ENCODE measurements at regions not wholly inside any gene's neighbourhood (a gene's known extent, or its start where the extent isn't known, plus 50 kb on each side); places are given as distances from the start of the nearest gene placed in this dataset.

DNA sequence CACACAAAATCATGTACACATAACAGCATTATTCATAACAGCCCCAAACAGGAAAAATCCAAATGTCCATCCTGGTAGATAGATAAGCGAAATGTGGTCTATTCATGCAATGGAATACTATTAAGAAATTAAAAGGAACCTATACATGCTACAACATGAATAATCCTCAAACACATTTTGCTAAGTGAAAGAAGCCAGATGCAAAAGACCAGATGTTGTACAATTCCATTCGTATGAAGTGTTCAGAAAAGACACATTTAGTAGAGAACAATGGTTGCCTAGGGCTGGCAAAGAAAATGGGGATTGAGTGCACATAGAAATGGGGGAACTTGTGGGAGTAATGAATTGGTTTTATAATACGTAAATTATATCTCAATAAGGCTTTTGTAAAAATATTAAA is 182.3 kb downstream of the EBLN2 start:
- TF ChIP-seq, protein P1, sequence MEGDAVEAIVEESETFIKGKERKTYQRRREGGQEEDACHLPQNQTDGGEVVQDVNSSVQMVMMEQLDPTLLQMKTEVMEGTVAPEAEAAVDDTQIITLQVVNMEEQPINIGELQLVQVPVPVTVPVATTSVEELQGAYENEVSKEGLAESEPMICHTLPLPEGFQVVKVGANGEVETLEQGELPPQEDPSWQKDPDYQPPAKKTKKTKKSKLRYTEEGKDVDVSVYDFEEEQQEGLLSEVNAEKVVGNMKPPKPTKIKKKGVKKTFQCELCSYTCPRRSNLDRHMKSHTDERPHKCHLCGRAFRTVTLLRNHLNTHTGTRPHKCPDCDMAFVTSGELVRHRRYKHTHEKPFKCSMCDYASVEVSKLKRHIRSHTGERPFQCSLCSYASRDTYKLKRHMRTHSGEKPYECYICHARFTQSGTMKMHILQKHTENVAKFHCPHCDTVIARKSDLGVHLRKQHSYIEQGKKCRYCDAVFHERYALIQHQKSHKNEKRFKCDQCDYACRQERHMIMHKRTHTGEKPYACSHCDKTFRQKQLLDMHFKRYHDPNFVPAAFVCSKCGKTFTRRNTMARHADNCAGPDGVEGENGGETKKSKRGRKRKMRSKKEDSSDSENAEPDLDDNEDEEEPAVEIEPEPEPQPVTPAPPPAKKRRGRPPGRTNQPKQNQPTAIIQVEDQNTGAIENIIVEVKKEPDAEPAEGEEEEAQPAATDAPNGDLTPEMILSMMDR (IDR thresholded peaks at IDR 0.05), result no peak
- no peak for TF ChIP-seq EZH2phosphoT487 (IDR thresholded peaks at IDR 0.05)
- TF ChIP-seq EZH2 (IDR thresholded peaks at IDR 0.05), result no peak

Measured in neural progenitor cell (in vitro differentiated cells).